HG03571 (cell line): ENCODE measurements at regions not wholly inside any gene's neighbourhood (a gene's known extent, or its start where the extent isn't known, plus 50 kb on each side); places are given as distances from the start of the nearest gene placed in this dataset.

Experiments
- ATAC-seq: cut with Tn5 transposase; IDR thresholded peaks from one replicate; pipeline ENCODE4 v1.9.1; 2021; ENCODE audit not compliant: unreplicated experiment

DNA sequence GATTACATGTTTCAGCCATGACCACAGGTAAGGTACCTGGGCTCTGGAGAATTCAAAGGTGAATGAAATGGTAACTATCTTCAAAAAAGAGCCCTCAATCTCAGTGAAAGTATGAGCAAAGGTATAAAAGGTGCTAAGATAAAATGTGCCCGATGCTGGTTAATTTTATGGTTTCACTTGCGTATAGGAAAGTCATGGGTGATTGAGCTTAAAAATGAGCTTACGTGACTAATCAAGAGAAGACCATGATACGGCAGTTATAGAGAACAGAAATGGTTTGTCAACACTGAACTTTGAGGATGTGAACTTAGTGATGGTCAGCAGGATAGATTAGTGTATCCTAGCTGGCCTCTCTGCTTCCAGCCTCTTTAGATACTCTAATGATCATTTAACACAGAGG is 320.1 kb downstream of the DEPDC1B start:
- no peak for ATAC-seq

DNA sequence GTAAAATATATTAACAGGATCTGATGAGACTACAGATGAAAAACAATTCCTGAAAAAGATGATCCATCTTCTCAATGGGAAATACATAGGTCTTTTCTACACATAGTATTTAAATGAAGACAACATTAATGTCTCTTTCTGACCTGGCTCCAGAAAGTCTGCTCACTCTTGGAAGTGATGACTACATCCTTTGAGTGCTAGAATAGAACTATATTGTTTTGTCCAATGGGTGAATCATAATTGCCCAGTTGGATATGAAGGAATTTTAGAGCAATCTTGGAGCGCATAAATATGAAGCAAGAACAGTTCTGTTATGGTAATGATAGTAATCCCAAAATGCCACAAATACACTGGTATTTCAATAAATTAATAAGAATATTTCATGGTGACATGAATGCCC is 322.1 kb downstream of the DEPDC1B start:
- ATAC-seq, result no peak

DNA sequence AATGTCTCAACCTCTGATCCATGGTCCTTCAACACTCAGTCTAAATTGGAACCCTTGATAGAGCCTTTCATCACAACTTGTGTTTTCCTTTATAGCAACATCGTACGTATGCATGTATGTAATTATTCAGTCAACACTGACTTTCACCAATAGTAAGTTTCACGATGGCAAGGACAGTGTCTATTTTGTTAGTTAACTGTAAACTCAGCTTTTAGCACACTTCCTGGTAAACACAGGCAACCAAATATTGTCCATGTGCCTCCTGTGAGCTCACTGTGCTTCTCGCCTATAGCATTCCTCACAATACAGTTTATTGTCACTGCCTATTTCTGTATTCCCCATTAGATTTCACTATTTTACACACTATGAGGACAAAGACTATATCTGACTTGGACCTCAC is 323.1 kb downstream of the DEPDC1B start:
- ATAC-seq, result no peak

- no peak for ATAC-seq
Measured at GRCh38 chr5:60374409-60374808, 325.6 kb downstream of the DEPDC1B start.

GRCh38 chr5:60372786-60373185 is 327.2 kb downstream of the DEPDC1B start:
- no peak for ATAC-seq

DNA sequence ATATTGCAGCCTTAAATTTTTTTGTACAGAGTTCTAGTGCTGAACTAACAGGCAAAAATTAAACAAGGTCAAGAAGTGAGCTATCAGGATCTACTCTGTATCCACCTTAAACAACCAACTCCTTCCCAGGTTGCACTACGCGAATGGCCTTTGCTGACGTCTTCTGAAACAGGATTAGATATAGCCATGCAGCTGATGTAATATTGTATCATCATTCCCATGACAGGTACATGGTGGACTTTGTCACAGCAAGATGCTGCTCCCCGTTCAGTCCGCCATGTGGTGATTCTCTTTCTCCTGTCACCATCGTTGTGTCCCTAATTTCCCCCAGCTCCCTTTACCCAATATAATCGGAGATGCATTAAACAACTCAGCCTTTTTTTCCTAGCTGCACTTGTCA is 328.9 kb downstream of the DEPDC1B start:
- ATAC-seq, result no peak

- no peak for ATAC-seq
Measured at GRCh38 chr5:60370508-60370907, 329.5 kb downstream of the DEPDC1B start.

DNA sequence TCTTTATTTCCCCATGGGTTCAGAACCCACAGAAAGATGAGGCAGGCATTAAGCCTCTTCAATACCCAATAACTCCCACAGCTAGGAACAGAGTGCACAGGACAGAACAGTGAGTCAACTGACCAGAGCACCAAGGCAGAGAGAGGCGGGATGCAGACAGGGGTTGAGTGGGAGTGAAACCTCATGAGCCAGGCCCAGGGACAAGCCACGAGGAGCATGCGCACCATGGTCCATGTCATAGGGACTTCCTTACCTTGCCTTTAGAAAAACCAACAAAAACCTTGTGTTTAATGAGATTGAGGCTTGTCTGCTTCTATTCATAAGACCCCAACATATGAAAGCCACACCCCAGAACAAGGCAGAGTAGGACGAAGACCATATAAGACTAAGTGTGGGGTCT is 330.6 kb downstream of the DEPDC1B start:
- ATAC-seq, result no peak

GRCh38 chr5:60368100-60368499 is 331.9 kb downstream of the DEPDC1B start:
- ATAC-seq, result no peak

DNA sequence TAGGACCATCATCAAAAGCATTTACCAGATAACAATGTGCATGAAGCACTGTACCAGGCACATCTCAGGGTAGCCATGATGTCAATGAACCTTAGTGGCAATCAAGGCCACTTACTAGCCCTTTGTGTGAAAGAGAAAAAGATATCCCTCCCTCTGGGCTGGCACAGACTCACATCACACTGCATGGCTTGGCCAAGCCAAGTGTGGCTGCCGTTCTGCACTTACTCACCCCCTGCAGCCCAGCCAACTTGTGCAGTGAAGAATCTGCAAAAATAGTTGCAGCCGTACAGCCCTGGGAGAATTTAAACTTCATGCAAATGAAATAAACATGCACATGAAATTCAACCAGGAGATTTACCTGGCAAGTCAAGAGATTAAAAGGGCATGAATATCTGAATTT is 333.5 kb downstream of the DEPDC1B start:
- no peak for ATAC-seq

DNA sequence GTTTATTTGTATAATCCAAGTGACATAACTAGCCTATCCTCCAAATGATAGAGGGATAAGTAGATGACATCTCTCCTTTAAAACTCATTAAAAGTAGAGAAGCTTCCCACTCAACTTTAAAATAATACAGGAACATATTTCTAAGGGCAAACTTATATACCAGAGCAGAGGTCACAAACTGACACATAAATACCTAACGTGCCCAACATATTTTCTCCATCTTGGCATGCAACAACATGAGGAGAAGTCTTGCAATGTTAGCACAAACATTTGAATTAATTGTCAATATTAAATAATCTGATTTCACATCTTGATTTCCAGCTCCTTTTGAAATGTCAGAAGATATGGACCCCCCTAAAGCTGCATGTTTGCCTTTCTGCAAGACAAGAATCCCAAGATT is 335.0 kb downstream of the DEPDC1B start:
- no peak for ATAC-seq

- ATAC-seq, result no peak
Measured at GRCh38 chr5:60362158-60362557, 337.8 kb downstream of the DEPDC1B start.

DNA sequence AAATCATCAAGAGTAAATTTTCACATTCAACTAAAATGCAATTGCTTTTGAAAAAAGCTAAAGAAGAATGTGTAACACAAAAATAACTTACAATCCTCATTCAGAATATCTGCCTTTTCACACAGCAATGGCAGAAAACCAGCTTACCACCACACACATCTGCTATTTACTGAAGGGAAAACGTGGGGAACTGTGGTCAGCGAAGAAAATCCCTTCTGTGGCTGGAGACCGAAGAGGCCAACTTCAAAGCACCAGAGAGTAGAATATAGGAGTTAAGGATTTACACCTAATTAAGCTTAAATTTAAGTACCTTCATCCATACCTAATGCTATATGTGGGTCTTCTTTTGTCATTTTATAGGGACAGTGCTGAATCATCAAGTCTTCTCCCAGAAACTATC is 339.6 kb downstream of the DEPDC1B start:
- no peak for ATAC-seq

DNA sequence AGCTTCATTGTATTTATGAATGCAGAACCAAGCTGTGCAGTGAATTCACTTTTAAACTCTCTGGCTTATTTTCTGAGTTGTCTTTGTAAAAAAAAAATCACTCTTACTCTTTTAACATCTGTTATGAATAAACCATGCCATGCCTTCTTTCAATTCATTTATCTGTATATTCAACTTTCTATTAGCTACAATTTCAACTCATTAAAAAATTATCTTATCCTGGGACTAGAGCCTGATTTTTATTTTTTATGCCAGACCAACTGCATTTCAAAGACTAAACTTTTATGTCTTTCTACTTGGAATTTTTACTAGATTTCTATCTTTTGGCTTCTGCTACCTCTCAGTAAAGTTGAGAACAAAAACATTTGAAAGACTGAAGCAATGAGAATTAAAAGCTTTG is 342.7 kb downstream of the DEPDC1B start:
- ATAC-seq, result no peak

GRCh38 chr5:60356745-60357144 is 343.2 kb downstream of the DEPDC1B start:
- ATAC-seq, result no peak

- ATAC-seq, result no peak
Measured at GRCh38 chr5:60355181-60355580, 344.8 kb downstream of the DEPDC1B start.

DNA sequence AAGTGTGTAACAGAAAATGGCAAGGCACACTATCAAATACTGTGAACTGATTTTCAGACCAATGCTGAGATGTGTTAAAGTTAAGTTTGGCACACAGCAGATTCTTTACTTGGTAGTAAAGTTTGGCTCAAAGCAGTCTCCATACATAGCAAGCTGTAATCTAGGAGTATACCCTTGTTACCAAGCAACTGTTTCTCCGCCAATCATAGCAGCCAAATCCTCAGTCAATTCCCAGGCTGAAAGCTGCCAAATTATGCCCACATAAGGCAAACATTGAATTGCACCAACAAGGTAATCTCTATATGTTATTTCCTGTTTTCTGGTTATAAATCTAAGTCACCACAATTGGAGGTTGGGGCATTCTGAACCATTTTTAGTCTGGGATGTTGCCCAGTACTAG is 345.7 kb downstream of the DEPDC1B start:
- no peak for ATAC-seq

DNA sequence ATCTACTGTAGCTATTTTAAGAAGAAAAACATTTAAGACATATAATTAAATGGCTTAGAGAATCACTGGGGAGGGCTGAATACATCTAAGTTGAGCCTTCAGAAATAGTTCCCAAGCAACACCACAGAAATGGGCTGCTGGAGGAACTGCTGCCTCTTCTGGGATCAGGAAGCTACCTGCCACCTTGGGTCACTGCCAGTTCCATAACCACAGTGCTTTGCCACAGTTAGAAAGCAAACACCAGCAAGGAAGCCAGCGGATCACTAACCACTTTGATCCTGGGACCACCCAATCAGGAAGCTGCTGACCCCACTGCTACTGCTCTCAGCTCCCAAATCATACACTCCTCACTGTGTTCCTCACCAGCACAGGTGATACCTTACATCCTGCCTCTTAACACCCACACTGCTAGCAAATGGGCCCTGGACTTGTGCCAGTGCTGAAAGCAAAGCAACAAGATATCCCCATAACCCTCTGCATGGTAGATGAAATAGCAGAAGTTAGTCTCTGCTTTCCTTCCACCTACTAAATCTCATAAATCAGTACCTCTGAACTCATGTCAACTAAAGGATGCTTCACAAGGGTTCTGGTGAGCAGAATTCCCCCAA is 346.9 kb downstream of the DEPDC1B start:
- ATAC-seq, result no peak

DNA sequence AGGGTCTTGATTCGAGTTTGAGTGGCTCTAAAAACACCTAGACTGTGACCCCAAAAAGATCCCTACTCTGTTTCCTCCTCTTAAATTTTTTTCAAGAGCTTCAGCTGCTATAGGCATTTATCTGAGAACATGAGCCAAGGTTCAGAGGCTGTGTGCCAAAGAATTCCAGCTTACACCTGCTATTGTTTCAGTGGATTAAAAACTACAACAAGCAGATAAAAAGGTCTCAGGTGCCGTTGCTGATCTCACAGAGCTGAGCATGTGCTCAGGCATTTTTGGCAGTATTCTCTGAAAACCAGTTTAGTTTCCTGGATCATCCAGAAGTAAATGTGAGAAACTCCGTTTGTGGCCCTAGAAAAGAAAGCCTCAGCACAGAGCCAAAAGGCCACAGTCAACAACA is 349.2 kb downstream of the DEPDC1B start:
- ATAC-seq, result no peak

DNA sequence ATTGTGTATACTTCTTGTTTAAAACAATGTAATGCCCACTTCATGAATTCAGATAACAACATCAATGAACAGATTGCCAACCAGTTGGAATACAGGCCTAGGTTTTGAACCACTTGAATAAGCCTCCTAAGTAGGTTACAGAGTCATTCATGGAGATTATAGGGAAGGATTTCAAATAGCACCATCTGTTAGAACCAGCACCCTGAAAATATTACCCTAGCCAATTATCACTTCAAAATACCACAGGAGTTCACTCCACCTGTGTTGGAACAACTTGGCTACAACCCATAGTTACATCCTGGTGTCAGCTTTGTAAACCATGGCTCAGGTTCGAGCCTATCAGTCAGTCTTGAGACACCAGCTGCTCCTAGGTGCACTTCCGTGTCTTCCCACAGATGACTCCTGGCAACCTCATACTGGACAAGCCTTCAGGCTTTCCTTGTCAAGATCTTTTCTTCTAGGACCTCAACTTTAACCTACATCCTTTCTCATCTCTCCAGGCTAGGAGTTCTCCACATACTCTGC is 350.0 kb downstream of the DEPDC1B start:
- ATAC-seq, result no peak

DNA sequence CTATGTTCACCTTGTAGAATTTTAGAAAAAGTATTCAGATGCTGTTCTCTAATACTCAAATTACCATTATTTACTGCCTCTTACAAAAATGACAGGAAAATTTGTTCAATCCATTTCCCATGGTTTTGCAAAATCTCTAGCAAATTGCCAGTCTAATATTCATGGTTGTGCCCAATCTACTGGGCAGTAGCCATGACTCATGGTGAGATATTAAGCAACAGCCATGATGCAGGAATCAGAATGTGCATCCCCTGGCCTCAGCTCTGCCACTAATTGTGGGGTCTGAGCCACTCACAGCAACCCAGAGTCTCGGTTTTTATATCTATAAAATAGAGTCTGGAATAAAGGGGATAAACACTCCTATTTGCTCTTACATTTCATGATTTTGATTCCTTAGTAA is 353.6 kb downstream of the DEPDC1B start:
- no peak for ATAC-seq

DNA sequence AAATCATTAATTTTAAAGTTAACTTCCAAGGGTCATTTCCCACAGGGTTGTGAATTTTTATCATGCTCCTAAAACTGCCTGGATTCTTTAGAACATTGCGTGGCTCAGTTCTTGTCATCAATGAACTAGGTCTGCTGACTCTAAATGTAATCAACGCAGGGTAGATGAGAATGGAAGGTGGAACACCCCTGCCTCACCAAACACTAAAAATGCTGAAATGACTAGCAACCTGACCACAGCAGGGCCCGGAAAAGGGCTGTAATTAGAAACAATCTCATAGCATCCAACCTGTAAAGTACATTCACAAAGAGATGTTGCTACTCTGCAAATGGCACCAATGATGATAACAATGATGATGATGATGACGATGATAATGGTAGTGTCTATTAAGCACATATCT is 356.9 kb downstream of the DEPDC1B start:
- no peak for ATAC-seq

DNA sequence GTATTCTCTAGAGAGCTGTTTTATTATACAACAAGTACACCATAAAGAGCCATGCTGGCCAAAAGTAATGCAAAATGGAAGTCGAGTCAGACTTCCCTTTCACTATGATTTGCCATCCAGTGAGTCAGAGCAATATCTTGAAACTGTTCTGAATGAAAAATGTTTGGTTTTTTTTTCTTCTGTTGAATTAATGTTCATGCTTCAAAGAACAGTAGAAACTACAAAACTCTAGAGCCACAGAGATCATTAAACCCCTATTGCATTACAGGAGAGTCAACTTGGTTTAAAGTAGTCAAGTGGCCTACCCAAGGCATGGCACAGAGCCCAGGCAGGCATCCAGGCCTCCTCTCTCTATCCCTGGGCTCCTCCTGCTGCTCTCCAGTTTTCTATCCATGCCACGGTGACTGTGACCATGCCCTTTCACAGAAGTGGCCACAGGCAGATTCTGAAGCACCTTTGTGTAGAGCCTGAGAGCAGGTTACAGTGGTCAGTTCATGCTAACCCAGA is 358.9 kb downstream of the DEPDC1B start:
- ATAC-seq, result no peak
